ENCODE measurements at regions not wholly inside any gene's neighbourhood (a gene's known extent, or its start where the extent isn't known, plus 50 kb on each side); places are given as distances from the start of the nearest gene placed in this dataset.

DNA sequence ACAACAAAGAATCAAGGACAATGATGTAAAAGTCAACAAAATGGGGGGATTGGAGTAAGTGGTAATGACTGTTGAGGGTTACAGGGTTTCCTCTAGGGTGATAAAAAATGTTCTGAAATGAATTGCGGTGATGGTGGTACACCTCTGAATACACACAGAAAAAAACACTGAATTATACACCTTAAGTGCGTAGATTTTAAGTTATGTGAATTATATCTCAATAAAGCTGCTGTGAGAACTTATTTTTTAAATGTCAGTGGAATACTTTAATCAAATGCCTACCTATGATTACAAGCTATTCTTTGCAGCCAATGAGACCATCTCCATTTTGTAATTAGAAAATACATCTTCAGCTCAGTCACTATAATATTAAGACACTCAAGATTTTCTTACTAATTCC is 53.5 kb downstream of the ZNF608 start:
- DNase-seq, result no peak

DNA sequence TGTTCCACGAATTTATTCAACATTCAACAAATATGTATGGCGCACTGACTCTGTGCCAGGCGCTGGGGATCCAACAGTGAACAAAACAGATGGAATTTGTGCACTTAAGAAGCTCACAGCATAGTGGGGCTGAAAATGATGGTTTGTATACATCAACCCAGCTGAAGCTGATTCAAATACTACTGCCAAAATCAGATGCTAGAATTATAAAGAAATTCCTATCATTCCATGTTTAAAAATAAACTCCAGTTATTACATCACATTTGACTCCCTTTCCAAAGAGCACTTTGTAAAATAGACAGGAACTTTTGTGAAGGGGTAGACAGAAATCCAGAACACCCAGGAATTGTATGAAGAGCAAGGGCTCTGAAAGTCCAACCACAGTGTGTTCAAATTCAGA is 54.1 kb downstream of the ZNF608 start:
- DNase-seq, result no peak

DNA sequence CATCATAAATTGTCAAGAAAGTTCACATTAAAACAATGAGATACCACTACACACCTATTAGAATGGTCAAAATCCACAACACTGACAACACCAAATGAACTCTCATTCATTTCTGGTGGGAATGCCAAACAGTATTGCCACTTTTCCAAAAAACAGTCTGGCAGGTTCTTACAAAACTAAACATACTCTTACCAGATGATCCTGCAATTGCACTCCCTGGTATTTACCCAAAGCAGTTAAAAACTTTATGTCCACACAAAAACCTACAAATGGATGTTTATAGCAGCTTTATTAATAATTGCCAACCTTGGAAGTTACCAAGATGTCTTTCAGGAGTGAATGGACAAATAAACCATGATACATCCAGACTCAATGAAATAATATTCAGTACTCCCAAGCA is 56.8 kb downstream of the ZNF608 start:
- DNase-seq, result no peak

DNA sequence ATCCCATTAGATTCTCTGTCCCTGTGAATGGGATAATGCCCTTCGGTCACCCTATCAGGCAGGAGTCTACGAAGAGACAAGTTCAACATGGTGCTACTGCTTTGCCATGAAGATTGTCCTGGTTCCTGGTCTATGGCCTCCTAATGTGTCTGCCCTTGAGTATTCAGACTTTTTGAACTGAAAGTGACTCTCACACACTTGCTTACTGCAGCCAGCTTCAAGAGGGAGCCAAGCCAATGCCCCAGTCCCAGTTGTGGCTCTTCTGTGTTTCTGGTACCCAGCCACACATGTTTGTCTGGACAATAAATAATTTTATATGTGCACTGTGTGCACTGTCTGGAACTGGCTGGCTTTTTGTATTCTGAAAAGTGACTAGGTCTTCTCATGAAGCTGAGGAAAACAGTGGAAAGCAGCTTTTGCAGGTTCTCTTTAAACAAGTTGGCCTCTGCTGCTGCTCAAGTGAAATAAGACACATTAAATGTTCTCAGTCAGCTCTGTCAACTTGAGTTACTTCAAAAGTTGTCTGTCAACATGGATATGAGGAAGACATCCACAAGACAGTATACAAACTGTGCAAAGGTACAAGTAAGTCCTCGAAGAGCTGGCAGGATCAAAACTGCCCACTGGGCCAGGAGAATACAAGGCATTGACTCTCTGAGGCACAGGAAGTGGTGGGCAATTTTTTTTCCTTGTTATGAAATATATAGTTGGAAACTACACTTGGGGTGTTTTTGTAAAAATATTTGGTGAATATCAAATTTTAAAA is 60.0 kb downstream of the ZNF608 start:
- no peak for DNase-seq

DNA sequence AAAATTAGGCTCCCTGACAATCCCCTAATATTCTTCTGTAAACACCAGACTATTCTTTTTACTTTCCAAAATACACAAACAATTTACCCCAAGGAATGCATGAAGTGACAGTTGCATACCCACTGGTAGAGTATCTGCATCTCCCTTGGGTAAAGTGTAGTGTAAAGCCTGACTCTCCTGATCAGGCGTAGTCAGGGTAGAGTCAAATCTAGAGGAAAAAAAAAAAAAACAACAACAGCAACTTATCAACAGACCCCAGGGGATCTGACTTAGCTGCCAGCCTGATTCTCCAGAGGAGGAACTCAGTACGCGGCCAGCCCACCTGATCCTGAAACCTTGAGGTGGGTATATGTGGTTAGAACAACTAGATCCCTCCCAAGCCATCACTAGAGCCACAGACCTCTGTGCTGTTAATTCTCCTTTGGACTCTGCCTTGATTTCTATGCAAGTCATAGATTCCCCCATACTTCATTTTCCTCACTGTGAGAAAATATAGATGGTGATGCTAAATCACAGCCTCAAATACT is 61.0 kb downstream of the ZNF608 start:
- DNase-seq, result no peak

DNA sequence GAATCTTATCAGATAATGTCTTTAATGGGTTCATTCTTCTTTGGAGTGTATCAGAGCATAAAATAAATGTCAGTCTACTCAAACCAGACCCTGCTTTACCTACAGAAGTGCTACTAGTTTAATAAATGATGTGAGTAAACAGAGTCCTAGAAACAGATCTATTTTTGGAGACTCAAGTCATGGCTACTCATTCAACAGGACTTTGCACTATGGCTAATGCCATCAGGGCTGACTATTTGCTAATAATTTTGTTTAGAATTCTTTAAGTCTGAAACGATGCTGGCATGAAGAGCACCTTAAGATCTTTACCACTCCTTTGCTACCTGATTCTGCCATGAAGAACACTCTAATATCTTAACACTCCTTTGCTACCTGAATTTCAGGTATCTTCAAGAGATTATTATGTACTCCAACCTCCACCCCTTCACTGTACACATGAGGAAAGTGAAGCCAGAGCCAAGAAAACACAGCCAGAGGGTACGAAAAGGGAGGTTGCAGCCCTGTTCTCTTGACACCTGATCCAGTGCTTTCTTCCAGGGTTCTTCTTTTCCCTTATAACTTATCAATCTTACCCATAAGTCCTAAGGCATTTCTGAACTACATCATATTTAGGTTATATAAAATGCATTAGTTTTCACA is 62.4 kb downstream of the ZNF608 start:
- DNase-seq, result no peak

DNA sequence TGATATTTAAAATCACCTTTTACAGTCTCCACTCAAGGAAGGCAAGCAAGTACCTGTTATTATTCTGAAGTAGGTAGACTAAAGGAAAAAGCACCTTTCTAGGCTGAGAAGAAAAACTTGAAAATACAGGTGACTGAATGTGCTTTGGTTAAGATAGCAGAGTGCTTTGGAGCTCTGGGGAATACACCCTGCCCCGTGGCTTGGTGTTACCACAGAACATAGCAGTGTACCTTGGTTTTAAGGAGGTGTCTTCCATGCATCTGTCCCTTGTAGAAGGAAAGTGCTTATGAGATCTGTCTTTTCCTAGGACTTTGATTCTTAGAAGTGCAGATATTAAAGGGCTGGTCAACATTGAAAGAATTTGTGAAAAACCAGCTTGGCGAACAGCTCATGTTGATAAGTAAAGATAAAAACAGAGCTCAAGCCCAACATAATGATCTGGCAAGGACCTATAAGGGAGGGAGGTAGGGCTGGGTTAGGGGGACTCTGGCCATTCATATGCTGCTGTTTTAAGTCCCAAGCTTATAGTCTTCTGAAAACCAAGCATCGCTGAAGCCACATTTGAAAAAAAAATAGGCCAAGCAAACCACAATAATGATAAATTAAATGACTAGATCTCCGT is 66.8 kb downstream of the ZNF608 start:
- no peak for DNase-seq

DNA sequence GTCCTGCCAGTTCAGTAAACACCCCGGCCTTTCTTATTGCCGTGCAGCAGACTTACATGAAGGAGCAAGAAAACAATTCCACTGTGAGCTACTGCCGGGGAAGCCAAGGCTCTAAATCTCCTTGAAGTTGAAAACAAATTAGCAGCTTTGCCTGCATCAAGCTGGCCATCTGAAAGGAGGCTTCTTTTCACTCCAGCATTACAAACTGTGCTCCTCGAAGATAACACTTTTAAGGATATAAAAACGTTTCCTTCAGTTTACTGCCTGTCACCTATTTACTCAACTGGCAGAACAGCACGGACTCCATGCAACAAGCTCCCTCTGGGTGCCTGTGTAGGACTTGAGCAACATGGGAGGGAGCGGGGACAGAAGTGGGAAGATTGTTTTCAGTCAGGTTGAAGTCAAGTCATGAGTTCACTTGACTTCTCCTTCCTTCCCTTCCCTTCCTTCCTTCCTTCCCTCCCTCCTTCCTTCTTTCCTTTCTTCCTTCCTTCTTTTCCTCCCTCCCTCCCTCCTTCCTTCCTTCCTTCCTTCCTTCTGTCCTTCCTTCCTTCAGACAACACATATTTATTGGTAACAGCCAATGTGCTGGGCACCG is 67.4 kb downstream of the ZNF608 start:
- DNase-seq, result no peak

DNA sequence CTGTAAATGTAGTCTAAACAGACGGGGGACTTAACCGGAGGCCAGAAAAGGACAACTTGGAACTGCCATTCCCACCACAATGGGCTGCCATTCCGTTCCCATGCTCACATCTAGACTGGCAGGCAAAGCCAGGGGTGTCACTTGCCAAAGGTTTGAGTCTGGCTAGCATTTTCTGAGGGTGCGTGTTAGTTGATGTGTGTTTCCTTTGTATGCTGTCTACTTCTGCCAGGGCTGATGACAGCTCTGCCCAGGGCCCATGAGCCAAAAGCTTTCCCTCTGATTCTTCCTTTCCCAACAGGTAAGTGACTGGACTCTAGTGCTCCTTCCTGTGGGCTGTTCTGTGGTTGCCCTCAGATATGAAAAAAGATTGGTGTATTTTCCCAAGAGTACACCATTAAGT is 68.0 kb downstream of the ZNF608 start:
- DNase-seq, result no peak

DNA sequence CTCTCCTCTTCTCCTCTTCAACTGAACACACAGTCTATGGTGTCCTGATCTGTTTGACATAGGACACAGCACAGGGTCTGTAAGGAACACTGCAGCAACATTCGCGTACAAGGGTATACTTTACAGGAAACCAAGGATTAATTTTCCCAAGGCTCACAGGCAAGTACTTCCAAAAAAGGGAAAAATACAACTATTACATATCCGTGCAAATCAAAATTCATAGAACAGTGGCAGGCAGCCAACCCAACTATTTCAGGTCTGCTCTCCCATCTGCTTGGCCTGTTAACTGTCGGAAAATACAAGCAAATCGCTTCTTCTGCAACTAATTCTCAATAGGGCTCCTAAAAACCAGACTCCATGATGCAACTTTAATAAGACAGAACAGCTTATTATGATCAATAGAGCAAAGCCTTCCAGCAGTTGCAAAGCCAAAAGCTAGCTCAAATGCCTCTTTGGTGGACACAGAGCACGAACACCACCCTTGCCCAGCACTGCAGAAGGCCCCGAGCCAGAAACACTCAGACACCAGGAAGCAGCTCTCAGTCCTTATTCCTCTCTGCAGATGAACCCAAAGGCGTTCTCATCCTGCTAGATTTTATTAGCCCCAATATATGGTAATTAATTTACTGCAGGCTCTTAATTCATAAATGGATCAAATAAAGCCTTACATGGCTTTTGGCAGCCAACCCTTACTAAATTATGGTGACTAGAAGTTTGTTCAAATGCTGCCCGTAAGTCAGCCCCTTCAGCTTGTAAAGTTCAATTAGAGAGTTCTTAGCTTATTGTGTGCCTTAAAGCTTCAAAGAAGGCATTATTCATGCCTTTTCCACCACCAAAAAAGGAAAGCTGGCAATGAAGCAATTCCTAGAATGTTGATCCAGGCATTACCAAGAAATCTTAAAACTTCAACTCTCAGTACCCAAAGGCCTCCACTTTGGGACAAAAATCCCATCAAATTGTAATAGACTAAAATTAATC is 68.8 kb downstream of the ZNF608 start:
- DNase-seq, result no peak

DNA sequence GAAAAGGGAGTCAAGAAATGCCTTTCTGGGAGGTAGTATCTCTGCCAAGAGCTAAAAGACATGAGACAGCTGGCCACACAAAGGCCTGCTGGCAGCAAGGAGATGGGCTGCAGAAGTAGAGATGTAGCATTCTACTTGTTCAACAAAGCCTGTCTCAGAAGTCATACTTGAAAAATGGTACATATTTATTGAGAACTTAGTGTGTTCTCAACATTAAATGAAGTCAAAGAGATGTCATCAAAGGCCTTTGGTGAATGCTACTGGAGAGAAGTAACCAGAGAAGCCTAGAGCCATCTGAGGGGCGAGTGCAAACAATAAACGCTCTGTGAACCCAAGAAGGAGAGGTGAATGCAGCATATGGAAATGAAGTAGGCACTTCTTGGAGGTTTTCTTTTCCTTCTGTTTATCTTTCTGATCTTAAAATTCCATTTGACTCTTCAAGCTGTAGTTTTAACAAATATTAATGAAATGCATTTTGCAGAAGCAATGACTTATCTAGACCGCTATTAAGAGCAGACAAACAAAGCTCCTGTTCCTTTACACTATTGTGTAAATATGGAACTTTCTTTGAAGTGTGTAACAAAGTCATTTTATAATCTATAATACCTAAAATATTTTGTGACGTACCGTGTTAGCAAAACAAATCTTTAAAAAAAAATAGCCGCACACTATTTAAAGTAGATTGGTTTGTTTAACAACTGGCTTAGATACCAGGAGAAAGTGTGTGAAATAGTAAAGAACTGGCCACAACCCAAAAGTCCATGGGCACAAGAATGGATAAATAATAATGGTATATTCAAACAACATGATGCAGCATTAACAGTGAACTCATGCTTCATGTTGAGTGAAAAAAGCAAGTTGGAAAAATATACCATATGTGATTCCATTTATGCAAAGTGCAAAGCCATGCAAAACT is 70.2 kb downstream of the ZNF608 start:
- no peak for DNase-seq

DNA sequence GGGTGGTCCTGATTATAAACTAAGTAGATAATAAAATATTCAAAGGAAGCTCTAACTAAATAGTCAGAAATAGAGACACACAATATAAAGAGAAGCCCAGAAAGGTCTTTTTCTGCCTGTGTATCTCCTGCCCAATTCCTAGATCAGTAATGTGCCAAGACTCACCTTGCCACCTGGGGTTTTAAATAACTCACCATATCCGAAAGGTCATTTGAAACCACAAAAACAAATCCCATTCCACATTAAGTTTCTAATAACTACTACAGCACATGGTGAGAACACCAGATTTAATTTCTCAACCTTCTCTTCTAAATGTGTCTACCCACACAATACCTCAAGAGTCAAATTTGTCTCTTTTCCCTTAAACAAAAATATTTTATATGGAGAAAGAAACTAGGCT is 75.2 kb downstream of the ZNF608 start:
- no peak for DNase-seq

DNA sequence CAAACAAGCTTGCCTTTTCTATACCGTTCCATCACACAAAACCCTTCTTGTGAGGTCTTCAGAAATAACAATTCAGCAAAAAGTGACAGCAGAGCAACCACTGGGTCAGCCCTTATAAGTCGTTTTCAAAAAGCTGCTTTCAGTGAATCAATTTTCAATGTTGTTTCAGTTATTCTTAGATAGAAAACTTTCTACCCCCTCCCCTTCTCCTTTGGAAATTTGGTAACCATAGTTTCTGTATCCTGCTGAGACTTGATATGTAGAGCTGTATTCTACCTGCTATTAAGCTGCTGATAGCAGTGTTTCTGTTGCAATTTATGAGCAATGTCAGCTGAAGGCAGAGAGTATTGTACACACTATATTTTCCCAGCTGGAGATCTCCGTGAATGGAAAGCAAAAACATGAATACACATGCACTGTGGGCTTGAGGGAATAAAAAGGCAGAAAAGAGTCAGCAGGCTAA is 75.7 kb downstream of the ZNF608 start:
- DNase-seq, result no peak

DNA sequence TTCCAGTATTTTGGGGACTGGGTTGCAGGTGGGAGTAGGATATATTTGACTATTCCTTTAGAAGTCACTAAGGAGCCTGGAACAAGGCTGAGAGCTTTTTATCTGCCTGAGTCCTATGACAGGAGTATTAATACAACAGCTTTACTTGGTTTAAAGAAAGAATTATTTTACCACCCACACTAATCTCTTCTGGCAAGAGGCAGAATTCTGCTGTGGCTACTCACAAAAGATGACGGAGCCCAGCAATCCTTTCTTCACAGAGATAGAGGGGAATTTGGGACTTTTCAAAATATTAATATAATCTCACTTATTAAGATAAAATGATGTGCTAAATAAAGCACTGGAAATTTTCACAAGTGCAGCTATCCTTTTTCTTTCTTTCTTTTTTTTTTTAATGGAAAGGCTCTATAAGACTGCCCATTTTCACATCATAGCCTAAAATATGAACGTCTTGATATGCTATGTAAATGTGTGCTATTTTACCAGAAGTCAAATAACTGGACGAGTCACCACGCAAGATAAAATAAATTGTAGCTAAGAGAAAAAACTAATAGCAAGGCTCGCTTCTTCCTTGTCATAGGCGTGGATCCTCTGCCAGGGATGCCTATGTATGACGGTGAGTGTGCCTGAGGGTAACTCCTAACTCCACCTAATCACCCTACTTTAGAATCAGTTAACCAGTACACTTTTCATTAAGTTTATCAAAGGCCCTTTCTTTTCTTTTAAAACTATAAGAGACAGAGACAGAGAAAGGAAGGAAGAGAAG is 76.3 kb downstream of the ZNF608 start:
- DNase-seq, result no peak

DNA sequence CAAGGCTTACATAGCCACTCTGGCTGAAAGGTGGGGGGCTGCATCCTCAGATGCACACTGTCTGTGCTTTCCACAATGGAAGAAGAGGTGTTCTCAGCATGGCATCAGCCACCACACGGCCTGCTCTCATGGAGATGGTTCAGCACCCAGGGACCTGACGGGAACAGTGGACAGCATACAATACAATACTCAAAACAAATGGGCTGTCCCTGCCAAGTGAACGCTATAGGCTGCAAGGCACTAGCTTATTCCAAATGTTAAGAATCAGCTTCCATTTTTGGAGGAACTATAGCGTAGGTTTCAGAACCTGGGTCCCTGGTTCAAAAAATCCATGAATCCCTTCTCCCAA is 77.2 kb downstream of the ZNF608 start:
- no peak for DNase-seq

DNA sequence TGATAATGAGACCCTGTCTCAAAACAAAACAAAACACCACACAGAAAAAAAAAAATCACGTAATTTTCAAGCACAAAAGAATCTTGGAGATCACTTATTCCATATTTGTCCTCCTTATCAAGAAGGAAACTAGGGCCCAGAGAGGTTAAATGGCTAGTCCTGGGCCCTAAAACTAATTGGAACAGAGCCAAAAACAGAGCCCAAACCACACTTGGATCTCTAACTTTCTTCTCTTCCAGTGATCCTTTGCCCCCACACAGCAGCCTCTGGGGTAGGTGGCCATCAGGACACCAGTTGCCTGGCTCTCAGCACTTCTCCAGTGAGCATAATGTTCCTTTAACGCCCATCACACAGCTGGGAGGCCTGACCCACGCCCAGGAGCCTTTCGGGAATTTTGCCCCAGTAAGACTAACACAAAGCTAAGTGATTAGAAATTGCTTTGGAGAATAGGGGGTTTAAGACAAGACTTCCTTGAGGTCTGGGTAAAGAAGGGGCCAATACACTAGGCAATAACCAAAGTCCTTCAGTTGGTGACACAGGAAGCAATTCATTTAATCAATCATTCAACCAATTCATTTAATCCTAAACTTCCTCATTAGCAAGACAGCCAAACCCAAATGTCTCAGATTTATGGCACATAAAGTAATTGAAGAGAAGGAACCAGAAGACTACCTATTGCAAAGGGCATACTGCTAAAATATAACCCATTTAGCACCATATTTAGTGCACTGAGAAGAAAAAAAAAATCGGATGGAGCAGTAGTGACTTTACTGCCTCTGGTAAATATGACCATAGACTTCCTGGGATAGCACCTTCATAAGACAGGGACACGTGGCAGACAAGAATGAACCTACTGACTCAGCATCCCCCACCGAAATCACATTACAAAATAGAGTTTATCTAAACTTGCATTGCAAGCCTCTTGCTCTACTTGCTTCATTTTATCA is 77.8 kb downstream of the ZNF608 start:
- no peak for DNase-seq

DNA sequence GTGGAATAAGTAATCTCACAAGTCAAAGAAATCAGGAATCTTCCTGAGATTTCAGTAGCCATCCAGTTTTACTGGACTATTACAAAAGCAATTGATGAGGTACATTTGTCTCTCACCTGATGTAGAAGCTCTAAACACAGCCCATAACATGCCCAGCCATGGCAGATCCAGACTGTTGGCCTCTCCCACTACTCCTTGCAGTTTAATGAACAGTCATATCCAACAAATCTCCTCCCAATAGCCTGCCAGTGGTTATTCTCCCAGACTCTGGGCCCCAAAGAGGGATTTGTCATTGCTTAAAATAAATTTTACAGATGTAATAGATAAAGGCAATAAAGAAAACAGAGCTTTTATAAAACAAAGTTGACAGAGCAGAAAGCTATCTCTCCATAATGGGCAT is 80.8 kb downstream of the ZNF608 start:
- DNase-seq, result no peak

DNA sequence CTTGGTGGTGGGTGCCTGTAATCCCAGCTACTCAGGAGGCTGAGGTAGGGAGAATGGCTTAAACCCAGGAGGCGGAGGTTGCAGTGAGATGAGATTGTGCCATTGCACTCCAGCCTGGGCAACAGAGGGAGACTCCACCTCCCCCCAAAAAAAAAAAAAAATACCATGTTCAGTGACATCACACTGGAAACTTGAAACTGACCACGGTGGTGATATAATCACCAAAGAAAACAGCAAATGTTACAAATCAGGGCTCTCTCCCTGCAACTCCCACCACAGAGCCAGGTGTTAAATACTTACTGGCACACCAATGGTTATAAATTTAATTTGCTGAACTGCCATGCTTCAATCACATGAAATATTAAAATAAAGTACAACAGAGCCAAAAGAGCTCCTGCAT is 81.4 kb downstream of the ZNF608 start:
- DNase-seq, result no peak

DNA sequence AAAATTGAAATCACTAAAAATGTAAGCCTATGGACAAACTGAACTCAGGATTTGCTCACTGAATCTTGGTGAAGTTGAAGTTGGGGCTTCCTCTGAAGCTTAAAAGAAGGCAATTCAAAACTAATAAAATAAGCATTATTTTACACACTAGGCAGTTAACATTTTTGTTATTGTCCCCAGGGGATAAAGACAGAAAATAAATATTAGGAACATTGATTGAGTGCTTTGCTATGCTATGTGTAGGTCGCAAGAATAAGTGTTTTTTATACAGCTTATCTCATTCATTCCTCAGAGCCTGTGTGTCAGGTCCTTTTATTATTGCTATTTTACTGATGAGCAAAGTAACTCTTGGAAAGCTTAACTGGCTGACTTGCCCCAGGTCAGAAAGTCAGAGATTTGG is 82.2 kb downstream of the ZNF608 start:
- DNase-seq, result no peak

Measured in CD4-positive, alpha-beta T cell treated with Interleukin-12 subunit alpha and Interleukin-12 subunit beta, for 1 hour (primary cell).